ENCODE measurements at regions not wholly inside any gene's neighbourhood (a gene's known extent, or its start where the extent isn't known, plus 50 kb on each side); places are given as distances from the start of the nearest gene placed in this dataset.

DNA sequence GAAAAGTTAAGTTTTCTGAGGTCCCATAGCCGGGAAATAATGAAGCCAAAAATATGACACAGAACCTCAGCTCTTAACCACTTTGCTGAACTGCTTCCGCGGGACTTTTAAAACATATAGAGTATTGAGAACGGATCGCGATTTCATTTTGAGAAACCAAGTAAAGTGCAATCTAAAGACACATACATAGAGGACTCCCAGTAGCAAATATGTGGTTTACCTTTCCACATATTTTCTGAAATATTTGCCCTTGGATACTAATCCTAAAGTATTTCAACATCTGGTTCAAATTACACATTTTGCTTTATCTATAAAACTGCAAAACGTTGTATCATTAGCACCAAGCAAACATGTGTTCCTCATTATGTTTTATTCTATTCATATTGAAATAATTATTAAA is 776.5 kb downstream of the ROBO2 start:
- no peaks in the 10 kb centered on the region for H3K36me3 Mint-ChIP-seq (ENCODE audit: low read depth)
- TF ChIP-seq, protein P1, sequence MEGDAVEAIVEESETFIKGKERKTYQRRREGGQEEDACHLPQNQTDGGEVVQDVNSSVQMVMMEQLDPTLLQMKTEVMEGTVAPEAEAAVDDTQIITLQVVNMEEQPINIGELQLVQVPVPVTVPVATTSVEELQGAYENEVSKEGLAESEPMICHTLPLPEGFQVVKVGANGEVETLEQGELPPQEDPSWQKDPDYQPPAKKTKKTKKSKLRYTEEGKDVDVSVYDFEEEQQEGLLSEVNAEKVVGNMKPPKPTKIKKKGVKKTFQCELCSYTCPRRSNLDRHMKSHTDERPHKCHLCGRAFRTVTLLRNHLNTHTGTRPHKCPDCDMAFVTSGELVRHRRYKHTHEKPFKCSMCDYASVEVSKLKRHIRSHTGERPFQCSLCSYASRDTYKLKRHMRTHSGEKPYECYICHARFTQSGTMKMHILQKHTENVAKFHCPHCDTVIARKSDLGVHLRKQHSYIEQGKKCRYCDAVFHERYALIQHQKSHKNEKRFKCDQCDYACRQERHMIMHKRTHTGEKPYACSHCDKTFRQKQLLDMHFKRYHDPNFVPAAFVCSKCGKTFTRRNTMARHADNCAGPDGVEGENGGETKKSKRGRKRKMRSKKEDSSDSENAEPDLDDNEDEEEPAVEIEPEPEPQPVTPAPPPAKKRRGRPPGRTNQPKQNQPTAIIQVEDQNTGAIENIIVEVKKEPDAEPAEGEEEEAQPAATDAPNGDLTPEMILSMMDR (conservative IDR thresholded peaks at IDR 0.05), result no peak
- H3K4me3 Mint-ChIP-seq, result no peak overlapping the region
- H3K27me3 Mint-ChIP-seq (ENCODE audit: low read depth), result no peaks in the 10 kb centered on the region
- H3K4me1 Mint-ChIP-seq, result no peaks in the 10 kb centered on the region
- H3K9me3 Mint-ChIP-seq, result peaks cover 2% of the 10 kb centered on the region
- no peak overlapping the region for H3K27ac Mint-ChIP-seq (ENCODE audit: unreplicated experiment)
- no peak for DNase-seq (ENCODE audit: low read depth, low spot score)

DNA sequence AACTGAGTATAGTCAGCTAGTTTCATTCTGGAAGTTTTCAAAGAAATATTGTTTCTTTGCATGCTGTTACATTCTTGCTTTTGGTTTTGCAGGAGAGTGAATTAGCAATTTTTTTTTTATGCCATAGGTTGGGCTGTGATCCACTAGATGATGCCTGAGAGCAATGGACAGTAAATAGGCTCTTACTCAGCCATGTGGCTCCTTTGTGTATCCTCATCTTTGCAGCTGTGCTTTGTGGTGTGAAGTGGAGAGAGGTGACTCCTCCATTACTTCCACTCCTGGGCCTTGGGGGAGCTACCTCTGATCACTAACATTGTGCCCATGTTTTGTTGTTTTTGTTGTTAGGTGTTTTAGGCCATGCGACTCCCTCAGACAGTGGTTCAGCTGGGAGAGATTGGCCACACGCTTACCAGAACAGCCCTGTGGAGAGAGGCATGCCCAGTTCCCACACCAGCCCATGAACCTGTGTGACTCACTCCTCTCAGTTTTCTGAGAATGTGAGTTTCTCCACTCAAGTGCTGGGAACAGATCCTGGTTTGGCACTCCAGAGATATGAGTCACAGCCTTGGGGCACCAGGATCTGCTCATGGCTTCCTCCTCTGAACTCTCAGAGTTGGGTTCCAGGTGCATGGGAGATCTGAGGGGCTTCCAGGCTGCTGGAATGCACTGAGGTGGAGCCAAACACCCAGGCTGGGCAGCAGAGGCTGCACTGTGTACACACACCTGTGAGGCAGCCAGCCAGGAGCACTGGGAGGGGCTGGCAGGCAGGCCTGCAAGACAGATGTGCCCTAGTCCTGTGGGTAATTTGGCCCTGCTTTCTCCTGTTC is 785.3 kb downstream of the ROBO2 start:
- H3K27ac Mint-ChIP-seq (ENCODE audit: unreplicated experiment), result no peak overlapping the region
- H3K9me3 Mint-ChIP-seq, result peaks cover 9% of the 10 kb centered on the region
- DNase-seq (ENCODE audit: low read depth, low spot score), result no peak
- no peaks in the 10 kb centered on the region for H3K36me3 Mint-ChIP-seq (ENCODE audit: low read depth)
- H3K4me3 Mint-ChIP-seq, result no peak overlapping the region
- H3K4me1 Mint-ChIP-seq, result no peaks in the 10 kb centered on the region
- TF ChIP-seq, protein P1 (conservative IDR thresholded peaks at IDR 0.05), result no peak
- H3K27me3 Mint-ChIP-seq (ENCODE audit: low read depth), result no peaks in the 10 kb centered on the region

DNA sequence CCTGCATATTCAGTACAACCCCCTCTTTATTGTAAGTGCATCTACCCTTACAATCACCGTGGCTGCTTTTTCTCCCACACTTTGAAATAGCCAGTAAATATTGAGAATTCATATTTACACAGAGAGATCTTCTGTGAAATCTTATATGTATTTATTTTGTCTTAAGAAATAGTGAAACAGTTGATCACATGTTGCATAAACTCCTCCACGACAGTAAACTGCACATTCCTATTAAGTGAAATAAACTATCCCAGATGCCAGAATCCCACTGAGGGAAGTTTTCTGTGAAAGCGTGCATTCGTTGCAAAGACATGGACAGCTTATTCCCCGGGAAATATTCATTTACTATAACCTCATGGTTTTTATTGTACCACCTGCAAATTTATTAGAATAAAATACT is 796.0 kb downstream of the ROBO2 start:
- no peaks in the 10 kb centered on the region for H3K4me1 Mint-ChIP-seq
- H3K27ac Mint-ChIP-seq (ENCODE audit: unreplicated experiment), result no peak overlapping the region
- TF ChIP-seq, protein P1 (conservative IDR thresholded peaks at IDR 0.05), result no peak
- no peak overlapping the region for H3K4me3 Mint-ChIP-seq
- H3K9me3 Mint-ChIP-seq, result peaks cover 4% of the 10 kb centered on the region
- no peaks in the 10 kb centered on the region for H3K27me3 Mint-ChIP-seq (ENCODE audit: low read depth)
- H3K36me3 Mint-ChIP-seq (ENCODE audit: low read depth), result peaks cover under 1% of the 10 kb centered on the region
- DNase-seq (ENCODE audit: low read depth, low spot score), result no peak

DNA sequence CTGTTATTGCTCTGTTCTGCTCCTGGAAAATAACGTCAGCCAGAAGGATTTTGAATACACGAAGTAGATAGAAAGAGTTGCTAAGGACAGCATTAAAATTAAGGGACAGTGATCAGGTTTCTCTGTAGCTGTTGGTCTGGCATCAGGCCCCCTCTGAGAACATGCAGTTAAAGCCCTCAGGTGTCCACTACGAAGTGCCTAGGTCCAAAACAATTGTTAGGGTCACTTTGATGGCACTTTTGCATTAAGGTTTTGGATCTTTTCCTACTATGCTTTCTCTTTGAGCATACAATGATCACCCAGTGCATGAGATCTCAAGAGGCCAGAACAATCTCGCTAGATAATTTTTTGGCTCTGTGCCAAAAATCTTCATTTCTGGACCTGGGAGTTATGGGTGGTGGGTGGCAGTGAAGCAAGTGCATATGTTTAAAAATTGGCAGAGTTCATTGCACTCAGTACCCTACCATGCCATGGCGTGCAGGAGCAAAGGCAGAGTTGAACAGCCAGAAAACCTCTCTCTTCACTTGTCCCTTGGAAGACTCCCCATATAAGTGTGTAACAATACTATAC is 797.6 kb downstream of the ROBO2 start:
- no peak overlapping the region for H3K27ac Mint-ChIP-seq (ENCODE audit: unreplicated experiment)
- H3K4me1 Mint-ChIP-seq, result no peaks in the 10 kb centered on the region
- no peak overlapping the region for H3K4me3 Mint-ChIP-seq
- no peak for DNase-seq (ENCODE audit: low read depth, low spot score)
- peaks cover 12% of the 10 kb centered on the region for H3K9me3 Mint-ChIP-seq
- TF ChIP-seq, protein P1 (conservative IDR thresholded peaks at IDR 0.05), result no peak
- peaks cover 10% of the 10 kb centered on the region for H3K36me3 Mint-ChIP-seq (ENCODE audit: low read depth)
- no peaks in the 10 kb centered on the region for H3K27me3 Mint-ChIP-seq (ENCODE audit: low read depth)

DNA sequence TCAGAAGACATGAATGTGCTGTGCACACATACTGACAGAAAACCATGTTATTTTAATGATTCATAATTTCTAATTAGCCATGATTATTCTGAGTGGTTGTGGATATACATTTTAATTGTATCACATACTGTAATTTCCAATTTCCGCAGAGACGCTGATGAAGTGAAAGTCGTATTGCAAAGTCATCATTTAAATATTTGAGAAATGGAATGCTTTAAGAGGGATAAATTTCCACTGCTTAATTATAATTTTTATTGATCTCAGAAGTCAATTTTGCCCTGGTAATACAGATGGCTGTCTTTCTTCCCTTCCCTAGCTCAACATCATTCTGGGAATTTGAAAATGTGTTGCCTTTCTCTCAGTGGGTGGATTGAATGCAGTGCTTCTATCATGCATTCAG is 819.3 kb downstream of the ROBO2 start:
- H3K36me3 Mint-ChIP-seq (ENCODE audit: low read depth), result no peaks in the 10 kb centered on the region
- no peaks in the 10 kb centered on the region for H3K27me3 Mint-ChIP-seq (ENCODE audit: low read depth)
- TF ChIP-seq, protein P1 (conservative IDR thresholded peaks at IDR 0.05), result no peak
- no peak overlapping the region for H3K27ac Mint-ChIP-seq (ENCODE audit: unreplicated experiment)
- no peaks in the 10 kb centered on the region for H3K4me1 Mint-ChIP-seq
- H3K9me3 Mint-ChIP-seq, result peaks cover 2% of the 10 kb centered on the region
- no peak for DNase-seq (ENCODE audit: low read depth, low spot score)
- no peak overlapping the region for H3K4me3 Mint-ChIP-seq

Measured in neural crest cell (in vitro differentiated cells).